ENCODE measurements at regions not wholly inside any gene's neighbourhood (a gene's known extent, or its start where the extent isn't known, plus 50 kb on each side); places are given as distances from the start of the nearest gene placed in this dataset.
A peak's percentile ranks its signal among the peaks of the same experiment; 100 is the strongest.

- DNase-seq (ENCODE audit: low read depth), result no peak
- no peak overlapping the region for H3K4me3 ChIP-seq (ENCODE audit: low read depth, low read length)
- TF ChIP-seq CTCF (conservative IDR thresholded peaks at IDR 0.05; ENCODE audit: low read depth, low read length), result no peak
Observed at GRCh38 chr2:235195921-235196320, 244.1 kb downstream of the SH3BP4 start.

- no peak for DNase-seq (ENCODE audit: low read depth)
- no peak for TF ChIP-seq CTCF (conservative IDR thresholded peaks at IDR 0.05; ENCODE audit: low read depth, low read length)
- no peak overlapping the region for H3K4me3 ChIP-seq (ENCODE audit: low read depth, low read length)
Observed at GRCh38 chr2:235199128-235199527, 247.3 kb downstream of the SH3BP4 start.

- TF ChIP-seq CTCF (conservative IDR thresholded peaks at IDR 0.05; ENCODE audit: low read depth, low read length), result no peak
- no peak for DNase-seq (ENCODE audit: low read depth)
- no peak overlapping the region for H3K4me3 ChIP-seq (ENCODE audit: low read depth, low read length)
Observed at GRCh38 chr2:235200216-235200615, 248.4 kb downstream of the SH3BP4 start.

GRCh38 chr2:235201756-235202155, 249.9 kb downstream of the SH3BP4 start:
- peak; percentile 14 for DNase-seq (ENCODE audit: low read depth)
- TF ChIP-seq CTCF (conservative IDR thresholded peaks at IDR 0.05; ENCODE audit: low read depth, low read length), result no peak
- no peak overlapping the region for H3K4me3 ChIP-seq (ENCODE audit: low read depth, low read length)

GRCh38 chr2:235204948-235205347, 253.1 kb downstream of the SH3BP4 start:
- no peak for TF ChIP-seq CTCF (conservative IDR thresholded peaks at IDR 0.05; ENCODE audit: low read depth, low read length)
- no peak overlapping the region for H3K4me3 ChIP-seq (ENCODE audit: low read depth, low read length)
- no peak for DNase-seq (ENCODE audit: low read depth)

GRCh38 chr2:235206399-235206798, 254.6 kb downstream of the SH3BP4 start:
- no peak for DNase-seq (ENCODE audit: low read depth)
- no peak for TF ChIP-seq CTCF (conservative IDR thresholded peaks at IDR 0.05; ENCODE audit: low read depth, low read length)
- H3K4me3 ChIP-seq (ENCODE audit: low read depth, low read length), result no peak overlapping the region

- no peak for DNase-seq (ENCODE audit: low read depth)
- H3K4me3 ChIP-seq (ENCODE audit: low read depth, low read length), result no peak overlapping the region
- TF ChIP-seq CTCF (conservative IDR thresholded peaks at IDR 0.05; ENCODE audit: low read depth, low read length), result no peak
Observed at GRCh38 chr2:235206980-235207579, 255.3 kb downstream of the SH3BP4 start.

All from choroid plexus epithelial cell (primary cell).